ENCODE measurements at regions not wholly inside any gene's neighbourhood (a gene's known extent, or its start where the extent isn't known, plus 50 kb on each side); places are given as distances from the start of the nearest gene placed in this dataset.
"Not testable (repeated sequence)": the region's sequence is repeated elsewhere in the genome, so short reads cannot be mapped to it uniquely, and the experiment has no call there.

DNA sequence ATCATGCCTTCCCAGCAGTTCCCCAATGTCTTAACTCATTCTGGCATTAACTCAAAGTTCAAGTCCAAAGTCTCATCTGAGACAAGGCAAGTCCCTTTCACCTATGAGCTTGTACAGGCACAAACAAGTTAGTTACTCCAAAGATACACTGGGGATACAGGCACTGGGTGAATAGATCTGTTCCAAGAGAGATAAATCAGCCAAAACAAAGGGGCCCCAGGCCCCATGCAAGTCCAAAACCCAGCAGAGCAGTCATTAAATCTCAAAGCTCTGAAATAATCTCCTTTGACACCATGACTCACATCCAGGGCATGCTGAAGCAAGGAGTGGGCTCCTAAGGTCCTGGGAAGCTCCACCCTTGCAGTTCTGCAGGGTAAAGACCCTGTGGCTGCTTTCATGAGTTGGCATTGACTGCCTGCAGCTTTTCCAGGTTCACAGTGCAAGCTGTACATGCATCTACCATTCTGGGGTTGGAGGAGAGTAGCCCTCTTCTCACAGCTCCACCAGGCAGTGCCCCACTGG, 332.2 kb upstream of the KIF2B start:
- DNase-seq (ENCODE audit: low read depth): no peak

GRCh38 chr17:53483704-53484103, 339.0 kb upstream of the KIF2B start:
- no peak for DNase-seq (ENCODE audit: low read depth)

GRCh38 chr17:53475002-53475401, 347.7 kb upstream of the KIF2B start:
- no peak for DNase-seq (ENCODE audit: low read depth)

DNA sequence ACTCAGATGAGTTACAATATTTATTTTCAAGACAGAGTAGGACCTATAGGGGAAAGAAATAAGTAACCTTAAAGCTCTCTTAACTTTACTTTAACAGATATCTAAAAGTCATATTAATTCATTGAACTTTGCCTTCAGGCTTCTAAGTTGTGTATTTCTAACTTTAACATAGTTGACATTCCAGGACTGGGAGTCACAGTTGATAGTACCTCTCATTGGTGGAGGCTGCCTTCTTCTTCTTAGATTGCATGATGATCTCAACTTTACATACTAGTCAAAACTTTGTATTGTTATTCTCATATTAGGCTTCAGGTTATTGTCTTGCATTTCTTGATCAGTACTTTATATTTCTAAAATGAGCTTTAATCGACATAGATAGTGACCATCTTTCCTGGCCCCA, 350.1 kb upstream of the KIF2B start:
- no peak for DNase-seq (ENCODE audit: low read depth)

DNA sequence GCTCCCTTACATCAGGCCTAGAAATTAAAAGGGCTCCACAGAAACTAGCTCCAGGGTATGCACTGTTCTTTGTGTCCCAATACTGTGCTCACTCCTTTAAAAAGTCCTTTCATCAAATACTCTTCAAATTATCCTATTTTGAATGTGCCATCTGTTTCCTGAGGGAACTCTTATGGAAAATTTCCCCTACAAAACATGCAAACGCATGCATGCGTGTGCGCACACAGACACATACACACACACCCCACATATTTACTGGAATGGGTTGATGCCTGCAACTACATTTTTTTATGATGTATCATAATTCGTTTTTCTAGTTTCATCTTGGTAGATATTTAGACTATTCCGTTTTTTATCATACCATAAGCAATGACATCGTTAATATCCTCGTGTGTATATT, 351.2 kb upstream of the KIF2B start:
- no peak for DNase-seq (ENCODE audit: low read depth)

DNA sequence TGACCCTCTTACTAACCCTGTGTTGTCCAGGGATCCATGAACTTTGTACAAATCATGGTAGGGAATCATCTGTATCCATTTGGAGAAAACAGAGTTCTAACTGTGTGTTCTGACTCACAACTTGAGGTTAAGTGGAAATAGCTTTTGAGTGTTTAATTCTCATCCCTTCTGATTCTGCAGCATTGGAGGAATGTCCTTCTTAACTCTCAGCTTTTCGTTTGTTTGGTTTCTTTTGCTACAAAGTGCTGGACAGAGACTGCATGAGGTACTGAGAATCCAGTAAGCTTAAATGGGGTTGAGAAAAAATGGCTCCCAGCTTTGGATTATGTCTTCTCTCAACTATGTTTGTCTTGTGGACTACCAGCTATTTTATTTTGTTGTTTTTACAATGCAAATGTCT, 352.1 kb upstream of the KIF2B start:
- DNase-seq (ENCODE audit: low read depth): no peak

GRCh38 chr17:53466733-53467132, 356.0 kb upstream of the KIF2B start:
- DNase-seq (ENCODE audit: low read depth): no peak

GRCh38 chr17:53464396-53464795, 358.3 kb upstream of the KIF2B start:
- not testable (repeated sequence) for DNase-seq (ENCODE audit: low read depth)

- DNase-seq (ENCODE audit: low read depth): no peak
These were observed 359.4 kb upstream of the KIF2B start for GRCh38 chr17:53463363-53463762.

- no peak for DNase-seq (ENCODE audit: low read depth)
These were observed 360.3 kb upstream of the KIF2B start for GRCh38 chr17:53462393-53462811.

DNA sequence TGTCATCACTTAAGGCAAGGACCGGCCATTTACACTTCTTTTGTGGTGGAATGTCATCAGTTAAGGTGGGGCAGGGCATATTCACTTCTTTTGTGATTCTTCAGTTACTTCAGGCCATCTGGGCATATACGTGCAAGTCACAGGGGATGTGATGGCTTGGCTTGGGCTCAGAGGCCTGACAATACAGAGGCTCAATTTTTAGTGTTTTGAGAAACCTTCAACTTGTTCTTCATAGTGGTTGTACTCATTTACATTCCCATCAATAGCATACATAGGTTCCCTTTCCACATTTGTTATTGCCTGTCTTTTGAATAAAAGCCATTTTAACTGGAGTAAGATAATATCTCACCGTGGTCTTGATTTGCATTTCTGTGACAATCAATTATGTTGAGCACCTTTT, 366.8 kb upstream of the KIF2B start:
- not testable (repeated sequence) for DNase-seq (ENCODE audit: low read depth)

DNA sequence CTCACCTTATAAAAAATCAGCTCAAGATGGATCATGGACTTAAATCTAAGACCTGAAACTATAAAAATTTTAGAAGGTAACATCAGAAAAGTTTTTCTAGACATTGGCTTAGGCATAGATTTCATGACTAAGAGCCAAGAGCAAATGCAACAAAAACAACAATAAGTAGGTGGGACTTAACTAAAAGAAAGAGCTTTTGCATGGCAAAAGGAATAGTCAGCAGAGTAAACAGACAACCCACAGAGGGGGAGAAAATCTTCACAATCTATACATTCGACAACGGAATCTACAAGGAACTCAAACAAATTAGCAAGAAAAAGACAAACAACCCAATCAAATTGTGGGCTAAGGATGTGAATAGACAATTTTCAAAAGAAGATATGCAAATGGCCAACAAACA, 368.4 kb upstream of the KIF2B start:
- DNase-seq (ENCODE audit: low read depth): no peak

DNA sequence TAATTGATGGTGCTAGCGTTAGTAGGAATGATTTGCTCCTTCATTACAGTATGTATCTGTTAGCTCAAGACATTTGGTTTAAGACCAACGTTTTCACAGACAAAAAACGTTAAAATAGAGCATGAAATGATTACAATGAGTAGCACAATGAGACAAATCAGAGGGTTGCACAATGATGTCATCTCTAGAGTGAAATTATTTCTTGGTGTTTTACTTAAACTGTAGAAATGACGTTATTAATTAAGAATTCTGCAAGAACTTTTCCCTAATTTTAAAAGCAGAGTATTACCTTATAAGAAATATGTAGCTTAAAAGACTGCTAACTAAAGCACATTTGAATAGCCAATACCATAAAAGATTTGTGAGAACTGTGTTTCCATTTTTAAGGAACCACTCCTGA, 373.4 kb upstream of the KIF2B start:
- no peak for DNase-seq (ENCODE audit: low read depth)

GRCh38 chr17:53428913-53429312, 393.8 kb upstream of the KIF2B start:
- no peak for DNase-seq (ENCODE audit: low read depth)

- DNase-seq (ENCODE audit: low read depth): no peak
These were observed 396.2 kb upstream of the KIF2B start for GRCh38 chr17:53426505-53426904.

DNA sequence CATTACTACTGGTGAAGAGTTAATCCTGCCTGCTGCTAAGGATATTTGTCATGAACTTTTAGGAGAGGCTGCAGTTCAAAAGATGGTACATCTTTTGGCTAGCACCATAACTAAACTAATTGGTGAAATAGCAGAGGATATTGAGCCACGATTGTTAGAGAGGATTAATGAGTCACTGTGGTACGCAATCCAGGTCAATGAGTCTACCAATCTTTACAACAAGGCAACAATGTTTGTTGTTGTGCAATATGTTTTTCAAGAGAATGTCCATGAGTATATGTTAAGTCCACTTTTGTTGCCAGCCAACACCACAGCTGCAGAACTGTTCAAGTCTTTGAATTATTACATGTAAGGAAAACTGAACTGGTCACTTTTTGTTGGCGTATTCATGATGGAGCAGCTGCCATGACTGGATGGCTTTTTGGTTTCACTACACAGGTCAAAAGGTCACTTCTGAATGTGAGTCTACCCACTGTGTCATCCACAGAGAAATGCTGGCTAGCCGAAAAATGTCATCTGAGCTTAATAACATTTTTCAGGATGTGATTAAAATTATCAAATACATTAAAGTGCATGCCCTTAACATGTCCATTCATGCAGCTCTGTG, 402.6 kb upstream of the KIF2B start:
- DNase-seq (ENCODE audit: low read depth): no peak

DNA sequence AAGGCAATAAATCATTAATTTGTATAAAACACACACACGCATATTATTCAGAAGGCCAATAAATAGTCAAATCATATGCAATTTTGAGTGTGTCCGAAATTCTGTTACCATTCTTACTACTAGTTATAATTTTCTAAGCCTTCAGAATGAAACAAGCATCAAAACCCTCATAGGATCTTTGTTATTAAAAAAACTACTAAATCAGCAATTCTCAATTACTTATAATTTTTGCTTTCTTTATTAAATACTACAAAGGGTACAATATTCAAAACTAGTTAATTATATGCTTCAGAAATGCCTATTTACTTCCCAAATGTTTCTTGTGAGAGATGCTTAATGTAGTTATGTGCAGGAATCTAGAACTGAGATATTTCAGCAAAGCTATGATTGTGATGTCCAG, 413.1 kb upstream of the KIF2B start:
- no peak for DNase-seq (ENCODE audit: low read depth)

GRCh38 chr17:53406907-53407306, 415.8 kb upstream of the KIF2B start:
- DNase-seq (ENCODE audit: low read depth): no peak

DNA sequence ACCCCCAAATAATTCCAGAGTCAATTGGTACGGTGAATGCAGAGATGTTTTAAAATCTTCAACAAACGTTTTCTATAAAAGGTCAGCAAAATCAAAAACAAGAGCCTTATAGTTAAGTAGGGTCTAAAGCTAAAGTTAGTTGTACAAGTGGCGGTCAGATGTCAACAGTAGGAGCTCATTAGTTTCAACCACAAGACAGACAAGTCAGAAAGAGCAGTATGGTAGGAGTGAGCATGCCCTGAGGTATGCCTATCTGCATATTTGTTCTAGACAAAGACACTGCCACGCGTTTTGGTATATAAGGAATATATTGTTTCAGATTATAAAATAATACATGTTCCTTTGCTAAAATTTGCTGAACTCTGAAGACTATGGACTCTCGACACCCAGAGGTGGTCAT, 431.5 kb upstream of the KIF2B start:
- no peak for DNase-seq (ENCODE audit: low read depth)

DNA sequence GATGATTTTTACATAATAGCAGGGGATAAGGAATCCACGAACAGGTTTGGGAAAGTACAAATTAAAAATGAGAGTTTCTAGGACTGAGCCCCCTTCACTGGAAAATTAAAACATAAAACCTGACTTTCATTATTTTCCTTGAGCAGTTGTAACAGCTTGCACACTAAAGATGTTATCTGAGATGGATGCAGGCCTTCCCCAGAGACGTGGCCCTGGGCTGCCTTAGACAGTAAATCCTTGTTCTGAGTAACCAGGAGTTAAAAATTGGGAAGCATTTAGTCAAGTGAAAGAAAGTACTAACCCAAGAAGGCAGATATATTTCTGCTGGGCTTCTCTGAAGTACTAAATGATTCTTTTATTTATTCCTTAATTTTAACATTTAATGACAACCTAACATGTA, 432.2 kb upstream of the KIF2B start:
- no peak for DNase-seq (ENCODE audit: low read depth)

DNA sequence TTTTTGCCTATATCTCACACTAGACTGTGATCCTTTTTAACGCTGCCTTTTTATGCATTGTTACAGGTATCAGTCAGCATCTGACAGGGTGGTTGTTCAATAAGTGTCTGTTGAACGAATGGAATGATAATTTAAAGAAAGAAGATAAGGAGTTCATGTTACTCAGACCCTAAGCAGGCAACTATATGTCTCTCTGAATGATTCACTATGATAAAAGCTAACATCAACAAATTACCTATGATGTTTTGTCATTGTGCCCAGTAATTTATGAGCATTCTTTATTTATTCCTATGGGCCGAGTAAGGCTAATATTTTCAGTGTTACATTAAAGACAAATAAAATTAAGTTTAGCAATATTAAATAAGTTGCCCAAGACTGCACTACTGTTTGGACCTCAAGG, 435.0 kb upstream of the KIF2B start:
- DNase-seq (ENCODE audit: low read depth): no peak

DNA sequence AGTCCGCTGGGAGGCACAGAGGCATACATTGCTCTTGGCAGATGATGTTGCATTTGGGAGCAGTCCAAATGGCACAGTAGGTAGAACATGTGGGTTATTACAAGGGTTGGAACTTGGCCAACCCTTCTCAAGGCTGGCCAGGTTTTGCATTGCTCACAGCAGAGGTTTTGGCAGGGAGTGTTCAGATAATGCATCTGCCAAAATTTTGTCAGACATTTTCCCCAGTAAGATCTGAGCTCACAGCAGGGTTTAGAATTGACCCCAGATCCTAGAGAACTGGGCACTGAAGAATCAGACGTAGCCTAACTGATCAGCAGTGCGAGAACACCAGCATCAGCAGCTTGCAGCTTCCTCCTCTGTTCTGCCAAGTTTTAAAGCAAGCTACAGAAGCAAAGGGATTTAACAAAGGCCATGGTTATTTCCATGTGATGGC, 468.8 kb upstream of the KIF2B start:
- no peak for DNase-seq (ENCODE audit: low read depth)

- DNase-seq (ENCODE audit: low read depth): no peak
These were observed 477.9 kb upstream of the KIF2B start for GRCh38 chr17:53344778-53345177.

GRCh38 chr17:53336281-53336680, 486.4 kb upstream of the KIF2B start:
- no peak for DNase-seq (ENCODE audit: low read depth)

GRCh38 chr17:53335443-53335842, 487.3 kb upstream of the KIF2B start:
- no peak for DNase-seq (ENCODE audit: low read depth)

All from HS-5 (cell line).